ENCODE measurements at regions not wholly inside any gene's neighbourhood (a gene's known extent, or its start where the extent isn't known, plus 50 kb on each side); places are given as distances from the start of the nearest gene placed in this dataset.
"Not testable (repeated sequence)": the region's sequence is repeated elsewhere in the genome, so short reads cannot be mapped to it uniquely, and the experiment has no call there.

DNA sequence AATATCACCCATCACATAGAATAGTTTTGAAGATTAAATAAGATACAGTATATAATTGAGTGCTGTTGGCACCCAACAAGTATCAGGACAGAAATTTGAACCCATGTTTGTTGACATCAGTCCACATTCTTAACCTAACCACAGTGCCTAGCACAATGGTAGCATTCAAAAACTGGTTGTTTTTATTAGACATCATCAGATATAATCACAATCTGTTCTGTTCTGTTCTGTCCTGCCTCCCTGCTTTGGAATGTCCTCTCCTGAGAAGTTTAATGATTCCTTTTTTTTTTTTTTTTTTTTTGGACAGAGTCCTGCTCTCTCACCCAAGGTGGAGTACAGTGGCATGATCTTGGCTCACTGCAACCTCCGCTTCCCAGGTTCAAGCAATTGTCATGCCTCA lies 476.6 kb downstream of the RMST start:
- no peak for DNase-seq

DNA sequence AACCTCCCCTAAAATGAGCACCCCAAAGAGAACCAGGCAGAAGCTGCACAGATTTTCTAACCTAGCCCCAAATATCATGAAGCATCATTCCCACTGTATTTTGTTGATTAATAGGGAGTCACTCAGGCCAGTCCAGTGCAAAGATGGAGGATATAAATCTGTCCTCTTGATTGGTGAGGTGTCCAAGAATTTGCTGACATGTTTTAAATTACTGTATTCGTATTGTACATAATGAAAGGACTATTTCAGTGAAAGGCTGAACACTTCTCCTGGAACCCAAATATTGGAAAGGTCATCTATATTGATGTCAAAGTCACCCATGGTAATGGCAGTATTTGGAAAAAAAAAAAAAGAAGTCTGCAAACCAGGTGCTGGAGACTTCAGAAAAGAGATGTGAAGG lies 477.5 kb downstream of the RMST start:
- DNase-seq: no peak

DNA sequence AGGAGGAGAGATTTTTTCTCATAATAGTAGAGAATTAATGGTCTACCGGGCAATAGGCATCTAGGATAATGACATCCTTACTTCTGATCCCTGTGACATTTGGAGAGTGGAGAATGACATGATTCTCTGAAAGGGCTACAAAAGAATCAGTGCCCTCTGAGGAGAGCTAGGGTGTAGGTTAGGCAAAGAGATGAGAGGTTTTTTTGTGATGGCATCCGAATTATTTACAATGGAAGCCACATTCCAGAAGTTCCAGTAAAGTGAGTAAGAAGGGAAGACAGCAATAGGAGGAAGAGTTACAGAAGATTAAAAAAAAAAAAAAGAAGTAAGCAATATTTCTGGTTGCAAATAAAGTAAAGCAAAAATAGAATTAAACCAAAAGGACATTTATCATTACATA lies 478.0 kb downstream of the RMST start:
- DNase-seq: no peak

DNA sequence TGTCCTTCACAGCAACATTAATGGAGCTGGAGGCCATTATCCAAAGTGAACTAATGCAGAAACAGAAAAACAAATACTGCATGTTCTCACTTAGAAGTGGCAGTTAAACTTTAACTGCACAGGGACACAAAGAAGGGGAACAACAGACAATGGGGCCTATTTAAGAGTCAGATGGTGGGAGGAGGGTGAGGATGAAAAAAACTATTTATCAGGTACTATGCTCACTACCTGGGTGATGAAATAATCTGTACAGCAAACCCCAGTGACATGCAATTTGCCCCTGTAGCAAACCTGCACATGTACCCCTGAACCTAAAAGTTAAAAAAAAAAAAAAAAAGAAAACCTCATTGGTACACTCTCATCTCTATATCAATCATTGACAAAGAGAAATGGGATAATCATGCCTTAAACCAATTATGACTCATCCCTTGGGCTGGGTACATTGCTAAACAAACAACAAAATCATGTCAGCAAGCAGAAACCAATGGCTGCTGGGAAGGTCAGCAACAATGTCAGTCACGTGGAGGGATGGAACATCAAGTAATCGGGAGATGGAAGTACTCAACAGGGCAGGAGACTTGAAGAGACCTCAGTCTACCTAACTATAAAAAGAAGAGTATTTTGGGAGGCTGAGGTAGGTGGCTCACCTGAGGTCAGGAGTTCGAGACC lies 479.2 kb downstream of the RMST start:
- DNase-seq: no peak

DNA sequence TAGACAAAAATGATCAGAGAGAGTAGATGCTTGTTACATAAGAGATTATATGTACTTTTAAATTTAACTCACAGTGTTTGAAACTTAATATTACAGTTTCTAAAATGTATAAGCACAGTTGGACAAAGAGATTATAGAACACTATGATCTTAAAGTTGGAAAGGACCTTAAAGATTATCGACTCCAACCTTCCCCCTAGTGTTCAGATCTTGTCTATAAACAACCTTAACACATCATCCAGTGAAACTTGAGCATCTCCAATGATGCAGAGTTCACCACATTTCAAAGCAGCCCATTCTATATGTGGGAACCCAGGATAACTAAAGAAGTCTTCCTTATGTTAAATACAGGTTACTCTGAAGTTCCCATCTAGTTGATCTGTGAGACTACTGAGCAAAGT lies 480.8 kb downstream of the RMST start:
- no peak for DNase-seq

DNA sequence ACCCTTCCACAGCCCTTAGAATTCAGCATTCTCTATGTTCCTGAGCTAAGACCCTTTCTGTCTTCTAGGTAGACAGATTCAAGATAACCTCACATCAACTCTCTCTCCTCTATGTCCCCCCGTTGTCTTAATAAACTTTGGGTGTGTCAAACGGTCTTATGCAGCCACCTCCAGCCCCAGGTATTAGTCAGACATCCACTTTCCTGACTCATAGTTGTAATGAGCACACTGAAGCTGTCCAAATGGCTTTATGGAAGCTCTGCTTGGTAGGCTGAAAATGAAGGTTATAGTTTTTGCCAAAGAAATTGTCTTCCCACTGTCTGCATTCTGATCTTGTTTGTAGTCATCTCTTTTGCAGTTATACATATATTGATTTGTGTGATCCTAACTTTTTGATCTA lies 482.0 kb downstream of the RMST start:
- no peak for DNase-seq

DNA sequence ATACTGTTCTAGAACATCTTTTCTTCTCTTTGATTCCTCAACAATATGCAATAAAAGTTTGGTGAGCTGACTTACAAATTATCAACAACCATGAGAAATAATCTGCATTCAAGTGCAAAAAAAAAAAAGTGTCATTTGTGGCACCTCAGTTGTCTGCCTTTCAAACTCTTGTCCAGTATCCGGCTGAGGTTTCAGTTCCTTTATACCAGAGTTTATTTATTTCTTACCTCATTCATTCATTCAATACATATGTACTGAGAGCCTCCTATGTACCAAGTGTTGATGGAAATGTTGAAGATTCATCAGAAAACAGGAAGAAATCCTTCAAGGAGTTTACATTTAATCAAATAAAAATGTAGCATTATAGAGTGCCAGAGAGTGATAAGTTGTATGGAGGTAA lies 484.1 kb downstream of the RMST start:
- no peak for DNase-seq

DNA sequence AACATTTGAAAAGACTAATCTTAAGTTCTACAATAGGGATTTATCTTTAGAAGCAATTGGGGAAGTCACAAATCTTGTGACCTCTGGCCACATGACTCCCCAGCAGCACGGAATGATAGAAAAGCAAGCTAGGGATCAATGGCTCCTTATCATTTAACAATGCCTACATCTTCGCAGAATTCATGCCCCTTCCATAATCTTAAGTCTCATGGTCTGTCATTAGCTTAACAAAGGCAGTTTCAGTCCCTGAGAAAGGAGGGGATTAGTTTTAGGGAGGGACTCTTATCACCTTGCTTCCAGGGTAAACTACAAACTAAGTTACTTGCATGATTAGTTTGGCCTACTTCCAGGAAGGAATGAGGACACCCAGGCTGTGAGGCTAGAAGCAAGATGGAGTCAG lies 486.0 kb downstream of the RMST start:
- DNase-seq: no peak

DNA sequence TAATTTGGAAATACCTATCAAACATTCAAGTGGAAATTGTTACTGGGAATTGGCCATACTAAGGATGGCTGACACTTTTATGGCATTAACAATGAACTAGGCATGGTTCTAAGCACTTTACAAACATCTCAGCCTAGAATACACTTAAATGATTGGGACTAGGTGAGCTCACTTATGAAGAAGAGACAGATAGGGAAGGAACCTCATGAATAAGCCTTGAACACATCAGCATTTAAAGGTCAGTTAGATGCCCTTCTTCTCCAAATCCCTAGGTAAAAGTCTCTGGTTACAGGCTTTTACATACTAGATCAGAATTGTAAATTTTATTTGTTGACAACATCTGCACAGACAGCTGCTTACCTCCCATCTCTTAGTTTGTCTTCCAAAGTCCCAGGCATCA lies 488.6 kb downstream of the RMST start:
- no peak for DNase-seq

DNA sequence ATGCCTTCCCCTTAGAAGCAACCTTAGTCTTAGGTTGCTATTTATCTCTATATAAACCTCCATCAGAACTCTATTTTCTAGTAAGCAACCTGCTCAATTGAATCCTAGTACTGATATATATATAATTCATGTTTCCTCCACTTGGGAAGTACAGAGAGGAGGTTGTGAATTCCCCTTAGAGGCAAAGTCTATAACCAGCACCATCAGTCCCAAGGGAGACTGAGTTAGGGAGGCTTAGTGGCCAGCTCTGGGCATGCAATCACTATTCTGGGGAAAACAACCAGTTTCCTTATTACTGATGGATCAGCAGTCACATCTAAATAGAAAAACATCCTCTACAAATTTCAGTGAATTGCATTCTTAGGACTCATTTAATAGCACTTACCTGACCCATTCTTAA lies 489.1 kb downstream of the RMST start:
- no peak for DNase-seq

DNA sequence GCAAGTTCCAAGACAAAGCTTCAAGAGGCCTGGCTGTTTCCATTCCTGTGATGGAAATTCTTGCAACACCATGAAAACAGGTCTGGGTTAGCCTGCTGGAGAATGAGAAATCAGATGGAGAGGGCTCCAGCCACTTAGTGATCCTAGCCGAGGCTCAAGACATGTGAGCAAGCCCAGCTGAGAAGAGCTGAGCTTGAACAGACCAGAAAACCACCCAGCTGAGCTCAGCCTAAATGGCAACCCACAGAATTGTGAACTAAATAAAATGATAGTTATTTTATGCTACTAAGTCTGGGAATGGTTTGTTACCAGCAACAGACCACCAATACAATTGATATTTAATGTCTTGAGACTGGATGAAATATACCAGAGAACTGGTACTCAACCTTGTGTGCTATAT lies 494.5 kb downstream of the RMST start:
- DNase-seq: no peak

DNA sequence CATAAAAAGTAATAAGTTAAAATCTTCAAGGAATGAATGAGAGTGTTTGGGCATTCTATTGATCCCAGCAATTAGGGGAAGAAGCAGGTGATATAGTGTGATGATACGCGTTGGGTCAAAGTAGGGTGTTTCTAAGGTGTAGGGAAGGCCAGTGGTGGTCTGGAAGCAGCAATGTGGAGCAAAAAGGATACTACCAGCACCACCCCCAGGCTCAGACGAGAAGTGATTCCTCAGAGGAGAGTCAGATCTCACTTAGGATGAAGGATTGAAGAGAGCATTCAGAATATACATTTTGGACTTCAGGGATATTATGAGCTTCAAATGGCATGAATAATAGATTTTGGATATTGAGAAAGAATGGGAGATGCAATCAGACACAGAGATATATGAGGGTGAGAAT lies 497.6 kb downstream of the RMST start:
- no peak for DNase-seq

DNA sequence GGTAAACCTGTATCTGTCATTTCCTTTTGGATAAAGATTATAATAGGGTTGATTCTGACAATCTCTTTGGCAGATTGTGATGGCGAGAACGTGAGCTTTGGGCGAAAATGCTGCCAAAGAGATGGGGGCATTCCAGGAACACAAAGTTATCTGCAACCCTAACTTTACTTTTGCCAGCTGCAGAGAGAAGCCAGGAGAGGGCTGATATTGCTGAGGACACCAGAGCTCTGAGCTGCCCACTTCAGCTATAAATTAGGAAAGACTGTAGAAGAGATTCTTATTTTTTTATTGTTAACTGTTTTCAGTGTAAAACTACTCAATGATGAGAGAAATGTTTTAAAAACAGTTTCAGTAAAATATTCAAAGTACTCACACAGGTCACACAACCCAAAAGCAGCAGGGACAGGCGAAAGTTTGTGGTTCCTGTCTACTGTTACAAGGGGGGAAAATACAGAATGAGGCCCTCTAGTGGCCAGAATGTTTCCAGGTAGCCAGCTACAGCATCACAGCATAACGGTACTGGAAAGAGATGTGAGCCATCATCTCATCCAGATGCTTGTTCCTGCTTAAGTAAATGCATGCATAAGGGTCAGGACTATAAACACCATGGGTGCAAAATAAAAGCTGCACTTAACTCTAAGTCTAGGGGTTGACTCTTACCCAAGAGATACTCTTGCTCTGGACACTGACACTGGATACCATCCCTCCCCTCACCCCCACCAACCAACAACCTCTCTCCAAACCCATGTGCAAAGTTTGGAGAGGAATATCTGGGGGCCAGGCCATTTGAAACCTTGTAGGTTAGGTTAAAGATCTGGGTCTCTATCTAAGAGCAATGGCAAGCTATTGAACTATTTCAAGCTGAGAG lies 498.4 kb downstream of the RMST start:
- no peak for DNase-seq

DNA sequence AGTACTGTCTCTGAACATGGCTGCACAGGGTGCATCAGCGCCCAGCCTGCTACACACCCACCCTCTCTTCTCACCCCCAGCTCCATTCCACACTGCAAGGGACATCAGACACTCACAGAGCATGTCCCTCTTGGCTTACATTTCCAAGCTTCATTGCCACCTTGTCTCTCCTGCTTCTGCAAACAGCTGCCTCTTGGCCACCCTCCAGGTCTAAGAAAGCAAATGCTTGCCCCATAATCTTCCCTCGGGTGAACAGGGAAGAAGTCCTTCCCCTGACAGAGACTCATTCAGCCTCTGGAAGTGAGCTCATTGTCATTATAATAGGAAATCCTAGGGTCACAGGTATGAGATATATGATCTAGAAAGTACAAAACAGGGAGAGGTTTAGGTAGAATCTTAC lies 505.2 kb downstream of the RMST start:
- DNase-seq: no peak

DNA sequence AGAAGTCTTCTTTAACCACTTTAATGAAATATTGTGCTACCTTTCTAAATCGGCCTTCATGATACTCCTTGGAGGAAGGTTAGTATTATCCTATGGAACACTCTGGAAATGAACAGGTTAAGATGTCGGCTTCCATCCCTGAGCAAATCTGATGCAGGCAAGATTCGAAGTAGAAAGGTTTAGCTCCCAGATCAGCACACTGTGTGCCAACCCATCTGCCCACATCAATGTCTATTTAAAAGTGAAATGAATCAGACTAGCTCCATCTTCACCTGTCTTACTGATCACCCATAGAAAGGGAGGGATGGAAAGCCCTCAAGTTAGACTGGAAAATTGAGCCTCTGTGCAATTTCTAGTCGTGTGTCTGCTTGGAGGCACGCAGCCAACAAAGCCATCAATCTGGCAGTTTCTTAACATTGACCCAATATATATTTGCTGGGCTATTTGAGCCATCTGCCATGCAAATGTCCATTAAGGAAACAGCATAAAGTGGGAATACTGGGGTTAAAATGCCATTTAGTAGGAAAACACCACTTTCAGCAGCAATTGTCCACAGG lies 506.1 kb downstream of the RMST start:
- peak; percentile 5 for DNase-seq

DNA sequence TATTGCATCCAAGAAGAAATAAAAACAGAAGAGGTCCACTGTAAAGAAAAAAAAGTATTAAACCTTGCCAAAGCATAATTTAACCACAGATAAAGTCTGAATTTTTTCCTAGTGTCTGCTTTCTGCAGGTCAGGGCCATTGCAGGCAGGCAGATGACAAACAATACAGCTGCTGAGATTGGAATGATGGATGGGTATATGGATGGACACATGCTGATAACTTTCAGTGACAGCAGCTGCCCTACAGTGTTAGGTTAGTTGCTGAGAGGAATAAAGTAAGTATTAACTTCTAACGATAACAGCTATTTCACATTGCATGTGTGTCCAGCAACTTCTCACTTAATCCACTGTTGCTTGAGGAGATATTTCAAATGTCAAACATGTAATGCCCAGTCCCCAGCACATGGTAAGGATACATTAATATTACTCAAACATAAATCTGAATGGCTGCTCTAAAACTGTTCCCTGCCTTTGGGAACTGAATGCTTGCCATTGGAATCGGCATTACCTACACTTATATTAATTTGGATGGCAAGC lies 515.3 kb downstream of the RMST start:
- no peak for DNase-seq

DNA sequence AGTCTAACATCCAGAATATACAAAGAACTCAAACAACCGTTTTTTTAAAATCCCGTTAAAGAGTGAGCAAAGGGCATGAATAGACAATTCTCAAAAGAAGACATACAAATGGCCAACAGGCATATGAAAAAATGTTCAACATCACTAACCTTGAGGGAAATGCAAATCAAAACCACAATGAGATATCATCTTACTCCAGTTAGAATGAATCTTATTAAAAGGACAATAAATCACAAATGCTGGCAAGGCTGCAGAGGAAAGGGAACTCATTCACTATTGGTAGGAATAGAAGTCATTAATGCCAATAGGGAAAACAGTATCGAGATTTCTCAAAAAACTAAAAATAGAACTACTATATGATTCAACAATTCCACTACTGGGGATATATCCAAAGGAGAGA lies 520.1 kb downstream of the RMST start:
- DNase-seq: no peak

DNA sequence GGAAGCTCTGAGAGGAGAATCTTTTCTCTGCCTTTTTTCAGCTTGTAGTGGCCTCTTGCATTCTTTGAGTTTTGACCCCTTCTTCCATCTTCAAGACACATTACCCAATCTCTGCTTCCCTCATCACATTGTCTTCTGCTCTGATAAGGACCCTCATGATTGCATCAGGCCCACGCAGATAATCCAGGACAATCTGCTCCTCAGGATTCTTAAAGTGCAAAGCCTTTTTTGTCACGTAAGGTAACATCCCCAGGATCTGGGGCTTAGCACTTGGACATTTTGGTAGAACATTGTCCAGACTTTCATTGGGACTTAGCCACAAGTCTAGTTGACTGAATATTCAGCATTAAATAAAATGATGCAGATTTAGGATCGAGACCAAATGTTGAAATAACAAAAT lies 521.2 kb downstream of the RMST start:
- no peak for DNase-seq

DNA sequence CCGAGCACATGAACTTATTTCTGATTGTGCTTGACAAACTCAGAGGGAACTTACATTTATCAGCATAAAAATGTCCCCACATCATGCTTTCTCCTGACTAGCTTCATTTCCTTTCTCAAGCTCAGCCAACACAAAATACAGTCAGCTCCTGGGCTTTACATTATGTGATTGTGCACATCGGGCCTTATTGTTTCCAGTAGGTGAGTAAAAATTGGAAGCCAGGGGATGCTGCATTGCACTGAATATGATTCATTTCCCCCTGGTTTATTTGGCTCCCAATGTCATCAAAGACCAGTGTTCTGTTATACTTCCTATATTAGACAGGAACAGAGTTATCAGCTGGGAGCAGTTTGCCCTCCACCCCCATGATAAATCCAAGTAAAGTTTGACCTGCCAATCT lies 521.8 kb downstream of the RMST start:
- no peak for DNase-seq

DNA sequence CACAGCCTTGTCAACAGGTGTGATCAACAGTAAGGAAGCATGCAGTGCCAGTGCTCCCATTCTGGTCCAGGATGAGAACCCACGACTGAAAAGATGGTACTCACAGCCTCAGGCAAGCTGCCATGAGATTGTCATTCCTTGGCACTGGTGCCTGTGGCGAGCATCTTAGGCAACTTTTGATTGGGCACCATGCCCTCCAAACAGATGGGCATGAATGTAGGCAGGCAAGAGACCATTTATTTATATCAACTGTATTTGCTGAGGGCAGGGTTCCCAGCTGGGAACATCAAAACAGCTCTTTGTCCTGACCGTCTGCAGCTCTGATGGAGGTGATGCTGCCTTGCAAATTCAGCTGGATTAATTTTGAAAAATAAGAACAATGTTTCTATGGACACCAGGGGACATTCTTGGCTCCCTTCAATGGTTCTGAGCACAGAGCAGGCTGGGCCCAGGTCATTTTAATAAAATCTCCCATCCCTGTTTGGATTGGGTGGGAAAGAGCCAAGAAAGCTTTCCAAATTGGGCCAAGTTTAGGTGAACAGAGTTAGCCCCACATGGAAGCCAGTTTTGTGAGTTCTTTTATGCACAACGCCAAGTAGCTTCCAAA lies 522.5 kb downstream of the RMST start:
- DNase-seq: no peak

DNA sequence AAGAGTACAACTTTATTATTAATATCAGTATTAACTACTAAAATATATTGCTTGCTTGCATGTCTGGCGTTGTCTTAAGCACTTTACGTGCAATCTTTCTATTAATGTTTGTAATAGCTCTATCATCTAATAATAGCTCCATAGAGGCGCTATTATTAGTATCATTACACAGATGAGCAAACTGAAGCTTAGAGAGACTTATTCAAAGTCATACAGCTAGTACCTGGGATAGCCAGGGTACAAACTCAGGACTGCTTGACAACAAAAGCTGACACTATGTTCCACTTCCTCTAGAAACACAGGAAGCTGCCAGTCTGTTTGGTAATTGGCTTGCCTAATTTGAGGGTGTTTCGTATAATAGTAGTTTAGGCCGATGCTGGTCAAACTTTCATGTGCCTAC lies 523.2 kb downstream of the RMST start:
- DNase-seq: no peak

DNA sequence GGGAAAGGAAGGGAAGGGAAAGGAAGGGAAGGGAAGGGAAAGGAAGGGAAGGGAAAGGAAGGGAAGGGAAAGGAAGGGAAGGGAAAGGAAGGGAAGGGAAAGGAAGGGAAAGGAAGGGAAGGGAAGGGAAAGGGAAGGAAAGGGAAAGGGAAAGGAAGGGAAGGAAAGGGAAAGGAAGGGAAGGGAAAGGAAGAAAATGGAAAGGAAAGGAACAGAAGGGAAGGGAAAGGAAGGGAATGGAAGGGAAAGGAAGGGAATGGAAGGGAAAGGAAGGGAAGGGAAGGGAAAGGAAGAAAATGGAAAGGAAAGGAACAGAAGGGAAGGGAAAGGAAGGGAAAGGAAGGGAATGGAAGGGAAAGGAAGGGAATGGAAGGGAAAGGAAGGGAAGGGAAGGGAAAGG lies 526.0 kb downstream of the RMST start:
- not testable (repeated sequence) for DNase-seq

DNA sequence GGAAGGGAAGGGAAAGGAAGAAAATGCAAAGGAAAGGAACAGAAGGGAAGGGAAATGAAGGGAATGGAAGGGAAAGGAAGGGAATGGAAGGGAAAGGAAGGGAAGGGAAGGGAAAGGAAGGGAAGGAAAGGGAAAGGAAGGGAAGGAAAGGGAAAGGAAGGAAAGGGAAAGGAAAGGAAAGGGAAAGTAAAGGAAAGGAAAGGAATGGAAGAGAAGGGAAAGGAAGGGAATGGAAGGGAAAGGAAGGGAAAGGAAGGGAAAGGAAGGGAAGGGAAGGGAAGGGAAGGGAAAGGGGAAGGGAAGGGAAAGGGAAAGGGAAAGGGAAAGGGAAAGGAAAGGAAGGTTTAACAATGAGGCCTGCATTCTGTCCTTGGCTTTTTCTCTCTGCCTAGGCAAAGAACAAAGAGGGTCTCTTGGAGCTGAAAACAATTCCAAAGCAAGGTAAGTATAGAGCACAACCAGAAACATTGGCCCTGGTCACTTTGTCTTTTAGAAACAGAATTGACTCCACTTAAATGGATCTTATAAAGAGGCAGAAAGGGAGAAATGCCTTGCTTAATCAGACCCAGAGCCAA lies 525.9 kb upstream of the TMPO start:
- DNase-seq: no peak
